SK-N-SH treated with all-trans-retinoic acid at 6 μM for 48 hours (cell line): ENCODE measurements at regions not wholly inside any gene's neighbourhood (a gene's known extent, or its start where the extent isn't known, plus 50 kb on each side); places are given as distances from the start of the nearest gene placed in this dataset.
A peak's percentile ranks its signal among the peaks of the same experiment; 100 is the strongest.

Experiments used
- ATAC-seq: fragments of 200-7000 bp; cut with Tn5 transposase; 3 replicates; pipeline ENCODE4 v1.9.1; 2020; ENCODE audit warnings: mild to moderate bottlenecking, moderate library complexity
- ARNTL ChIP-seq: fragments of 450-650 bp; formaldehyde crosslinking; IDR thresholded peaks from 2 replicates; pipeline ENCODE4 v1.5.0; 2020; ENCODE audit warnings: low read depth, mild to moderate bottlenecking, moderate library complexity, borderline replicate concordance
- BACH2 ChIP-seq: fragments of 250-450 bp; sonication (Bioruptor Pico); IDR thresholded peaks from 2 replicates; pipeline ENCODE4 v1.9.0; 2021; ENCODE audit warnings: mild to moderate bottlenecking, borderline replicate concordance
- CSDC2 ChIP-seq: fragments of 250-450 bp; sonication (Bioruptor Pico); IDR thresholded peaks from 2 replicates; pipeline ENCODE4 v1.5.0; 2020; ENCODE audit warnings: mild to moderate bottlenecking, moderate library complexity
- CSRNP3 ChIP-seq: fragments of 250-450 bp; sonication (Bioruptor Pico); IDR thresholded peaks from 2 replicates; pipeline ENCODE4 v1.5.1; 2021; ENCODE audit warnings: mild to moderate bottlenecking, moderate library complexity
- ESRRG ChIP-seq: fragments of 250-450 bp; sonication (Bioruptor Pico); IDR thresholded peaks from 2 replicates; pipeline ENCODE4 v1.6.1; 2021; ENCODE audit warnings: mild to moderate bottlenecking
- GLIS3 ChIP-seq: fragments of 250-450 bp; sonication (Bioruptor Pico); IDR thresholded peaks from 2 replicates; pipeline ENCODE4 v1.5.0; 2020; ENCODE audit warnings: mild to moderate bottlenecking, moderate library complexity
- ISL1 ChIP-seq: fragments of 250-450 bp; sonication (Bioruptor Pico); IDR thresholded peaks from 2 replicates; pipeline ENCODE4 v2.1.2; 2022; ENCODE audit warnings: mild to moderate bottlenecking, moderate library complexity
- PPARA ChIP-seq: fragments of 250-450 bp; sonication (Bioruptor Pico); IDR thresholded peaks from 2 replicates; pipeline ENCODE4 v1.5.0; 2020; ENCODE audit warnings: mild to moderate bottlenecking, borderline replicate concordance
- RARB ChIP-seq: fragments of 250-450 bp; sonication (Bioruptor Pico); IDR thresholded peaks from 2 replicates; pipeline ENCODE4 v1.8.0; 2021; ENCODE audit warnings: mild to moderate bottlenecking, moderate library complexity
- SNAI2 ChIP-seq: fragments of 250-450 bp; sonication (Bioruptor Pico); IDR thresholded peaks from 2 replicates; pipeline ENCODE4 v1.5.0; 2020; ENCODE audit warnings: mild to moderate bottlenecking, moderate library complexity
- TCF4 ChIP-seq: fragments of 250-450 bp; sonication (Bioruptor Pico); IDR thresholded peaks from 2 replicates; pipeline ENCODE4 v1.8.0; 2021; ENCODE audit warnings: mild to moderate bottlenecking, moderate library complexity, borderline replicate concordance
- TOX ChIP-seq: fragments of 250-450 bp; sonication (Bioruptor Pico); IDR thresholded peaks from 2 replicates; pipeline ENCODE4 v1.8.0; 2021; ENCODE audit warnings: mild to moderate bottlenecking, moderate library complexity, borderline replicate concordance
- ZC3H10 ChIP-seq: fragments of 250-450 bp; sonication (Bioruptor Pico); IDR thresholded peaks from 2 replicates; pipeline ENCODE4 v1.5.1; 2021; ENCODE audit warnings: mild to moderate bottlenecking, moderate library complexity
- ZFP3 ChIP-seq: fragments of 250-450 bp; sonication (Bioruptor Pico); IDR thresholded peaks from 2 replicates; pipeline ENCODE4 v1.5.0; 2020; ENCODE audit warnings: mild to moderate bottlenecking, moderate library complexity
- ZFP30 ChIP-seq: fragments of 450-650 bp; formaldehyde crosslinking; IDR thresholded peaks from 2 replicates; pipeline ENCODE4 v1.5.0; 2022; ENCODE audit warnings: mild to moderate bottlenecking, moderate library complexity
- ZNF565 ChIP-seq: fragments of 450-650 bp; formaldehyde crosslinking; conservative IDR thresholded peaks from 2 replicates; pipeline ENCODE4 v1.5.0; 2020; ENCODE audit warnings: low read depth, mild to moderate bottlenecking, moderate library complexity
- ZNF8 ChIP-seq: fragments of 450-650 bp; formaldehyde crosslinking; IDR thresholded peaks from 2 replicates; pipeline ENCODE4 v1.5.0; 2020; ENCODE audit warnings: mild to moderate bottlenecking, moderate library complexity
- TF ChIP-seq, protein P1 (sequence below): fragments of 250-450 bp; sonication (Bioruptor Pico); IDR thresholded peaks from 2 replicates; pipeline ENCODE4 v1.8.0; 2020; ENCODE audit warnings: mild to moderate bottlenecking, moderate library complexity, borderline replicate concordance

GRCh38 chr20:16821211-16822089 lies 73.3 kb downstream of the OTOR start:
- TF ChIP-seq ARNTL (CRISPR knock-in tag): no peak
- TF ChIP-seq TOX (CRISPR knock-in tag): no peak
- TF ChIP-seq BACH2: no peak
- TF ChIP-seq ESRRG (CRISPR knock-in tag): no peak
- TF ChIP-seq, protein P1, sequence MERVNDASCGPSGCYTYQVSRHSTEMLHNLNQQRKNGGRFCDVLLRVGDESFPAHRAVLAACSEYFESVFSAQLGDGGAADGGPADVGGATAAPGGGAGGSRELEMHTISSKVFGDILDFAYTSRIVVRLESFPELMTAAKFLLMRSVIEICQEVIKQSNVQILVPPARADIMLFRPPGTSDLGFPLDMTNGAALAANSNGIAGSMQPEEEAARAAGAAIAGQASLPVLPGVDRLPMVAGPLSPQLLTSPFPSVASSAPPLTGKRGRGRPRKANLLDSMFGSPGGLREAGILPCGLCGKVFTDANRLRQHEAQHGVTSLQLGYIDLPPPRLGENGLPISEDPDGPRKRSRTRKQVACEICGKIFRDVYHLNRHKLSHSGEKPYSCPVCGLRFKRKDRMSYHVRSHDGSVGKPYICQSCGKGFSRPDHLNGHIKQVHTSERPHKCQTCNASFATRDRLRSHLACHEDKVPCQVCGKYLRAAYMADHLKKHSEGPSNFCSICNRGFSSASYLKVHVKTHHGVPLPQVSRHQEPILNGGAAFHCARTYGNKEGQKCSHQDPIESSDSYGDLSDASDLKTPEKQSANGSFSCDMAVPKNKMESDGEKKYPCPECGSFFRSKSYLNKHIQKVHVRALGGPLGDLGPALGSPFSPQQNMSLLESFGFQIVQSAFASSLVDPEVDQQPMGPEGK: no peak
- TF ChIP-seq ZNF8: no peak
- TF ChIP-seq SNAI2 (CRISPR knock-in tag): no peak
- TF ChIP-seq PPARA (CRISPR knock-in tag): no peak

GRCh38 chr20:16824664-16825063 lies 76.5 kb downstream of the OTOR start:
- ATAC-seq: no peak
- TF ChIP-seq GLIS3 (no peak), ZC3H10 (no peak), ARNTL (CRISPR knock-in tag) (no peak), SNAI2 (CRISPR knock-in tag) (no peak), CSDC2 (no peak)
- TF ChIP-seq, protein P1: no peak

More at GRCh38 chr20:16821211-16822089, 73.3 kb downstream of the OTOR start:
- peak; percentile 72 for ATAC-seq

- no peak for ATAC-seq
- TF ChIP-seq ZNF565 (CRISPR knock-in tag) (no peak), RARB (no peak)
Measured at GRCh38 chr20:16828666-16829305, 80.6 kb downstream of the OTOR start.

GRCh38 chr20:16835690-16836089 lies 87.5 kb downstream of the OTOR start:
- peak; percentile 28; the same call in 1 of the 3 replicates for ATAC-seq

GRCh38 chr20:16842486-16843120 lies 94.4 kb downstream of the OTOR start:
- no peak for TF ChIP-seq PPARA (CRISPR knock-in tag)
- no peak for TF ChIP-seq RARB
- no peak for TF ChIP-seq TCF4
- TF ChIP-seq ESRRG (CRISPR knock-in tag): no peak
- no peak for TF ChIP-seq ZNF565 (CRISPR knock-in tag)
- TF ChIP-seq CSRNP3 (CRISPR knock-in tag): no peak
- no peak for TF ChIP-seq GLIS3
- no peak for TF ChIP-seq TOX (CRISPR knock-in tag)
- TF ChIP-seq ZFP30 (CRISPR knock-in tag): no peak
- no peak for ATAC-seq

- TF ChIP-seq PPARA (CRISPR knock-in tag) (no peak), ISL1 (CRISPR knock-in tag) (no peak), ZFP3 (no peak)
- no peak for ATAC-seq
Measured at GRCh38 chr20:16844406-16844805, 96.2 kb downstream of the OTOR start.
